Gastroesophageal sphincter (tissue), 4 donors: ENCODE measurements at regions not wholly inside any gene's neighbourhood (a gene's known extent, or its start where the extent isn't known, plus 50 kb on each side); places are given as distances from the start of the nearest gene placed in this dataset.

Source experiments
- ATAC-seq: fragments of 150-250 bp; one replicate; pipeline ENCODE4 v1.9.1; 2016; ENCODE audit warnings: mild to moderate bottlenecking, moderate library complexity
- H3K27ac ChIP-seq, 4 donors: fragments of 200-600 bp; sonication (generic) in 3 of 4; 1 replicate in 3 of 4; 2 replicates in 1 of 4; pipeline ENCODE4 v1.5.1; 2016 to 2019
- H3K27me3 ChIP-seq: fragments of 200-600 bp; sonication (generic); one replicate; pipeline ENCODE4 v1.5.1; 2019
- H3K36me3 ChIP-seq, 2 donors: fragments of 200-600 bp; sonication (generic); one replicate each; pipeline ENCODE4 v1.5.1; 2019; ENCODE audit warnings: control low read depth in 1 of 2
- H3K4me1 ChIP-seq, 3 donors: fragments of 200-600 bp; sonication (generic); 1 replicate in 2 of 3; 2 replicates in 1 of 3; pipeline ENCODE4 v1.5.1; 2016 to 2019; ENCODE audit warnings: control low read depth in 2 of 3
- H3K4me3 ChIP-seq, 2 donors: fragments of 200-600 bp; sonication (generic); one replicate each; pipeline ENCODE4 v1.5.1; 2019; ENCODE audit warnings: mild to moderate bottlenecking in 1 of 2, moderate library complexity in 1 of 2
- H3K9me3 ChIP-seq, 3 donors: fragments of 200-600 bp; sonication (generic); one replicate each; pipeline ENCODE4 v1.5.1; 2017 to 2019; ENCODE audit warnings: control low read depth in 2 of 3
- EP300 ChIP-seq: sonication (generic); formaldehyde crosslinking; IDR thresholded peaks from one replicate; pipeline ENCODE4 v1.6.1; 2017; ENCODE audit warnings: antibody characterized with exemption, mild to moderate bottlenecking
- POLR2A ChIP-seq, 2 donors: fragments of 450-650 bp; IDR thresholded peaks; one replicate each; pipeline ENCODE4 v1.6.1; 2017; ENCODE audit warnings: antibody characterized with exemption in 2 of 2, mild to moderate bottlenecking in 2 of 2, moderate library complexity in 1 of 2
- POLR2AphosphoS5 ChIP-seq: sonication (generic); formaldehyde crosslinking; IDR thresholded peaks from one replicate; pipeline ENCODE4 v1.6.1; 2017; ENCODE audit warnings: antibody characterized with exemption
- WGBS, 2 donors: methylation state at CpG; one replicate each; pipeline ENCODE4 v1.1.5; 2018; ENCODE audit warnings: low coverage in 1 of 2; 5-methylcytosine and 5-hydroxymethylcytosine counted together
- TF ChIP-seq, protein P1 (sequence below), 4 experiments: fragments of 200-600 bp in 2 of 4; fragments of 450-650 bp in 2 of 4; sonication (generic) in 1 of 4; IDR thresholded peaks; one replicate each; pipeline ENCODE4 v1.5.1; 2017 to 2019; ENCODE audit warnings: antibody characterized with exemption in 4 of 4, mild to moderate bottlenecking in 2 of 4, moderate library complexity in 2 of 4

DNA sequence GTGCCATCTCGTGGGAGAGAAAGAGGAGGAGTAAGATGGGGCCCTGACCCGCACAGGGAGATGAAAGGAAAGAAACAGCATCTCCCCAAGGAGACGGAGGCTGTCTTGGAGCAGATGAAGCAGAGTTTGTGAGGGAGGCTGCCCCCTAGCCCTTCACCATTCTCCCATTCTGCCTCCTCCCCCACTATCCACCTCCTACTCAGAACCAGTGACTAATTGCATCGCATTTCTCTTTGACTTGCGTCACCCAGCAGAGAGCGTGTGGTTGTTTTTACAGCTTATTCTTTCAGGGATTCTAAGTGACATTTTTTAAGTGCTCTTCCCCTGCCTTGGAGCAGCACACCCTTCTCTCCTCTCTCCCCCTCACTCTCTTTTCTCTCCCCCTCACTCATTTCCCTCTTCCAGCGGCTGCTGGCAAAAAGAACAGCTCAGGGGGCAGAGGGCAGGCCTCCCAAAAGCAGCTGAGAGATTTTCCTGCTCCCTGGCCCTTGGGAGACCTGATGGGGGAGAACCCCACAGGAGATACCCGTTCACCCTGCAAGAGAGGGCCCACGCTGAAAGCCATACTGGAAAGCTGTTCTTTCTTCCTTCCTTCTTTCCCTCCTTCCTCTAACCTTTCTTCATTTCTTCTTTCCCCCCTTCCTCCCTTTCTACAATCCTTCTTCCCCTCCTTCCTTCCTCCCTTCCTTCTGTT lies 91.8 kb downstream of the MRPL46 start:
- Histone ChIP-seq H3K27me3 (peaks cover 19% of the 10 kb centered on the region), H3K9me3 (no peaks in the 10 kb centered on the region), H3K27ac (no peak overlapping the region), H3K4me3 (no peak overlapping the region), H3K36me3 (no peaks in the 10 kb centered on the region), H3K4me1 (no peaks in the 10 kb centered on the region)
- TF ChIP-seq, protein P1, sequence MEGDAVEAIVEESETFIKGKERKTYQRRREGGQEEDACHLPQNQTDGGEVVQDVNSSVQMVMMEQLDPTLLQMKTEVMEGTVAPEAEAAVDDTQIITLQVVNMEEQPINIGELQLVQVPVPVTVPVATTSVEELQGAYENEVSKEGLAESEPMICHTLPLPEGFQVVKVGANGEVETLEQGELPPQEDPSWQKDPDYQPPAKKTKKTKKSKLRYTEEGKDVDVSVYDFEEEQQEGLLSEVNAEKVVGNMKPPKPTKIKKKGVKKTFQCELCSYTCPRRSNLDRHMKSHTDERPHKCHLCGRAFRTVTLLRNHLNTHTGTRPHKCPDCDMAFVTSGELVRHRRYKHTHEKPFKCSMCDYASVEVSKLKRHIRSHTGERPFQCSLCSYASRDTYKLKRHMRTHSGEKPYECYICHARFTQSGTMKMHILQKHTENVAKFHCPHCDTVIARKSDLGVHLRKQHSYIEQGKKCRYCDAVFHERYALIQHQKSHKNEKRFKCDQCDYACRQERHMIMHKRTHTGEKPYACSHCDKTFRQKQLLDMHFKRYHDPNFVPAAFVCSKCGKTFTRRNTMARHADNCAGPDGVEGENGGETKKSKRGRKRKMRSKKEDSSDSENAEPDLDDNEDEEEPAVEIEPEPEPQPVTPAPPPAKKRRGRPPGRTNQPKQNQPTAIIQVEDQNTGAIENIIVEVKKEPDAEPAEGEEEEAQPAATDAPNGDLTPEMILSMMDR (IDR thresholded peaks at IDR 0.05): no peak
- no peak for TF ChIP-seq POLR2AphosphoS5
- TF ChIP-seq POLR2A (IDR thresholded peaks at IDR 0.05): no peak
- no peak for TF ChIP-seq EP300
- 18 to 30% methylated on average over 2 to 8 of the region's 9 CpGs for WGBS, 2 donors
- ATAC-seq: no peak

DNA sequence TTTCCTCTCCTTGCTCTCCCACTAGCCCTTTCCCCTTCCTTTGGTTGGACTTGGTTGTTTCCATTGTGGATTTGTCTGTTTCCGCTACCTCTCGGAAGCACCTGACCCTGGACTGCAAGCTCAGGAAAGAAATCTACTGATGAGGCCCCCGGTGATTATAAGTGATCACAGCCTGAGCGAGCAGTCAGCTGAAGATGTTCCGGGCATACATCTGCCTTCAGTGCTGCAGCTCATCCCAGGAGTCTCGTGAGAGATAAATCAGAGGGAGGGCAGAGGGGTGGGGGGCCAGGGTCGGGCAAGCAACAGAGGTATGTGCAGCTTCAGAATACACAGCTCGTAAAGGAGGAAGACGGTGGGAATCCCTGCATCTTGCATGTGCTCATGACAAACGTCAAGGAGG lies 102.1 kb downstream of the MRPL46 start:
- H3K27ac ChIP-seq: no peak overlapping the region
- H3K36me3 ChIP-seq: no peaks in the 10 kb centered on the region
- H3K4me3 ChIP-seq: no peak overlapping the region
- no peaks in the 10 kb centered on the region for H3K9me3 ChIP-seq
- ATAC-seq: no peak
- peaks cover 24% of the 10 kb centered on the region for H3K27me3 ChIP-seq
- H3K4me1 ChIP-seq: no peaks in the 10 kb centered on the region
- WGBS, 2 donors: 25 to 56% methylated on average over 3 to 10 of the region's 10 CpGs
- TF ChIP-seq, protein P1 (IDR thresholded peaks at IDR 0.05): no peak
- TF ChIP-seq EP300 (no peak), POLR2A (IDR thresholded peaks at IDR 0.05) (no peak)

DNA sequence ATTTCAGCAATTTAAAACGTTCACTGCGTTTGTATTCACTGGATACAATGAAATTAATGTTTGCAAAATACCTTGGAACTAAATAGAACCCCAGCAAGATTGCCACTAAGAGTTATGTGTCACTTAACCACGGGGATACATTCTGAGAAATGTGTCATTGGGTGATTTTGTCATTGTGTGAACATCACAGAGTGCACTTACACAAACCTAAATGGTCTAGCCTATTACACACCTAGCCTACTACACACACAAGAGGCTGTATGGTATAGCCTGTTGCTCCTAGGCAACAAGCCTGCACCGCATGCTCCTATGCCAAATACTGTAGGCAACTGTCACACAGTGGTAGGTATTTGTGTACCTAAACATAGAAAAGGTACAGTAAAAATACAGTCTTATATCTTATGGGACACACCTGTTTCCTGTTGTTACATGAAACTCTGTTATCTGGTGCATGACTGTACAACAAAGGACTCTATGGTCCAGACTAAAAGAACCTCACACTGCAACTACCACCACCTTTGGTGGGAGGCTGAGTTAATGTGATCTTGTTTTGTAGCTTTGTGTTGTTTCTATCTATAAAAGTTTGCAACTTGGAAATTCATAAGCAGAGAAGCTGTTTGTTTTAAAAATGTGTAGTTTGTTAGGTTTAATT lies 92.2 kb upstream of the NTRK3 start:
- H3K4me1 ChIP-seq: no peaks in the 10 kb centered on the region
- 65 to 76% methylated on average over 4 of the region's 4 CpGs for WGBS, 2 donors
- H3K36me3 ChIP-seq: no peaks in the 10 kb centered on the region
- ATAC-seq: no peak
- TF ChIP-seq EP300: no peak
- TF ChIP-seq, protein P1 (IDR thresholded peaks at IDR 0.05): no peak
- no peak for TF ChIP-seq POLR2A (IDR thresholded peaks at IDR 0.05)
- TF ChIP-seq POLR2AphosphoS5: no peak
- no peak overlapping the region for H3K4me3 ChIP-seq
- peaks cover 0 to 27% (median 0%) of the 10 kb centered on the region in 3 donors for H3K9me3 ChIP-seq
- H3K27ac ChIP-seq: no peak overlapping the region
- peaks cover 20% of the 10 kb centered on the region for H3K27me3 ChIP-seq

DNA sequence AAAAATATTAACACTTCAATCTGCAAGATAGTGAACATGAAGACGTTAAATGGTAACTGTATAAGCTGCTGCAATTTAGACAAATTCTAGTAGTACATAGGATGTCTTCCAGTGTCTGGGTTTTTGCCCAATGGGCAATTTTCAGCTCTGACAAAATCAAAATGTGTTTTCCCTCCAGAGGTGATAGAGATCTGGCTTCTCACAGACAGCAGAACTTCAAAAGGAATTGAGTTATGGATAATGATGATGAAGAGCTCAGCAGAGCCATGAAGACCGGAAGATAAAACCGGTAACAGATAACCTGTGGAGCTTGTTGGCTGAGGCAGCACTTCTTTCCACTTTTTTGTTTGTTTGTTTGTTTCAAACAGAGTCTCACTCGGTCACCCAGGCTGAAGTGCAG lies 89.4 kb upstream of the NTRK3 start:
- Histone ChIP-seq H3K27me3 (peaks cover 23% of the 10 kb centered on the region), H3K4me1 (no peaks in the 10 kb centered on the region), H3K4me3 (no peak overlapping the region), H3K36me3 (no peaks in the 10 kb centered on the region), H3K9me3 (peaks cover 0 to under 1% (median 0%) of the 10 kb centered on the region in 3 donors), H3K27ac (no peak overlapping the region)
- TF ChIP-seq, protein P1 (IDR thresholded peaks at IDR 0.05): no peak
- TF ChIP-seq EP300: no peak
- no peak for TF ChIP-seq POLR2AphosphoS5
- no peak for TF ChIP-seq POLR2A (IDR thresholded peaks at IDR 0.05)
- 67 to 80% methylated on average over 3 to 4 of the region's 4 CpGs for WGBS, 2 donors
- ATAC-seq: no peak

DNA sequence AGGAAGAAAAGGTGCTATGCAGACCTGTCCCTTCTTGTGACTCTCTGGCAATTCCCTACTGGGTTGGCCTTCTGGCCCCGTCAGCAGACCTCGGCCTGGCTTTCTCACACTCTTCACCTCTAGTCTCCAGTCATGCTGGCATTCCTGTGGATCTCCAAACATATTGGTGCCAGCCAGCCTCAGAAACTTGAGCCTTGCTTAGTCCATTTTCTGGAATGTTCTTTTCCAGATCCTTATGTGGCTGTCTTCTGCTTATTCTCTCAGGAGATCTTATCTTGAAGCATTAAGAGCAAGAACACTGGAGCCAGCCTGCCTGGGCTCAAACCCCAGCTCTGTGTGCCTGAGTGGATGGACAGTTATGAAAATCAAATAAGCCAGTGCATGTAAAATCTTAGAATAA lies 88.2 kb upstream of the NTRK3 start:
- ATAC-seq: no peak
- 69 to 92% methylated on average over 2 of the region's 2 CpGs for WGBS, 2 donors
- Histone ChIP-seq H3K4me3 (no peak overlapping the region), H3K27ac (no peak overlapping the region), H3K27me3 (peaks cover 23% of the 10 kb centered on the region), H3K4me1 (no peaks in the 10 kb centered on the region), H3K9me3 (peaks cover 0 to 12% (median 0%) of the 10 kb centered on the region in 3 donors), H3K36me3 (no peaks in the 10 kb centered on the region)
- TF ChIP-seq POLR2A (IDR thresholded peaks at IDR 0.05) (no peak), EP300 (no peak), POLR2AphosphoS5 (no peak)
- TF ChIP-seq, protein P1 (IDR thresholded peaks at IDR 0.05): no peak
